Activated T-cell treated with anti-CD3 and anti-CD28 coated beads, Interleukin-2, amount 50 U/mL, for 4 hours (primary cell): ENCODE measurements at regions not wholly inside any gene's neighbourhood (a gene's known extent, or its start where the extent isn't known, plus 50 kb on each side); places are given as distances from the start of the nearest gene placed in this dataset.

Experiments used
- ATAC-seq, 2 donors: fragments of 200-7000 bp; cut with Tn5 transposase; one replicate each; pipeline ENCODE4 v1.10.0; 2021
- DNase-seq: peaks from one replicate; pipeline ENCODE4 v3.0.0-alpha.2; 2020
- H3K27me3 Mint-ChIP-seq: one replicate; pipeline ENCODE4 v1.8.0; 2021; ENCODE audit warnings: low read depth, mixed read lengths
- H3K36me3 Mint-ChIP-seq: one replicate; pipeline ENCODE4 v1.8.0; 2022; ENCODE audit warnings: mixed read lengths; ENCODE audit not compliant: insufficient read depth
- H3K4me1 Mint-ChIP-seq: one replicate; pipeline ENCODE4 v1.8.0; 2021; ENCODE audit warnings: low read depth, mixed read lengths
- H3K4me3 Mint-ChIP-seq: one replicate; pipeline ENCODE4 v1.8.0; 2021; ENCODE audit warnings: mild to moderate bottlenecking, moderate library complexity, mixed read lengths
- H3K9me3 Mint-ChIP-seq: one replicate; pipeline ENCODE4 v1.8.0; 2021; ENCODE audit warnings: mixed read lengths

DNA sequence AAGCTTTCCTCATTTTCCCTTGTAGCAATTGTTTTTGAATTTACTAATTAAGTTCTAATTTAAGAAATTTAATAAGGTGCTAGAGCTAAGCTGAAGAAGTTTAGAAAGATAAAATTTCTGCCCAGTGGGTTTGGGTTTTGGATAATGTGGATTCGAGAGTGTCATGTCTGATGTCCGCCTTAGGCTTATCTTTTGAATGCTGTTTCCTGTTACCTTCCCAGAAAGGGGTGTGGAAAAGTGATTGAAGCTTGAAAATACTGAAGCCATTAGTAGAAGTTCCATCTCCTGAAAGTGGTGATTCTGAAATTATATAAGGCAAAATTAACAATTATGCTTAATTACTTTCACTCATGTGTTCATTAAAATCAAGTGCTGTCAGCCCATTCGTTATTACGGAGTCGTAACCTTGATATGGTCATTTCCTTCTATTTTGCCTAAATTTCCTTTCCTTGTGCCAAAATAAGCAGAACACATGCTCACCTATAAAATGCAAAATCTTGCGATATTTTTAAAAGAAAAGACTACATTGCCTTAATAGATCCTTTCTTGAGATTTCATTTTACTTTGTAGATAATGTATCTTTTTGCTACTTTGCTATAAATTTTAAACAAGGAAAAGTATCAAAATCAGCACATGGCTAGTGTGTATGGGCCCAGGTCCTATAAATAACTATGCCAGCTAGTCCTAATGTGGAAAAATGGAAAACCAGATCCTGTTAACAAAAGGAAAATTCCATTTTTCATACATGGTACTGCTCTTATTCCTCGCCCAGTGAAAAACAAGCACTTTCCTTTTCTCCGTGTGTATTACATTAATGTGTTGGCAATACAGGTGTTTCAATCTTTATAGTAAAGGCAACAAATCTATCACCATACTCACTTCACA is 97.3 kb downstream of the ICOS start:
- DNase-seq: no peak
- ATAC-seq: no peak
- H3K9me3 Mint-ChIP-seq: peaks cover 5% of the 10 kb centered on the region
- H3K4me1 Mint-ChIP-seq: no peaks in the 10 kb centered on the region
- H3K36me3 Mint-ChIP-seq: no peaks in the 10 kb centered on the region
- H3K27me3 Mint-ChIP-seq: no peaks in the 10 kb centered on the region
- H3K4me3 Mint-ChIP-seq: no peak overlapping the region

DNA sequence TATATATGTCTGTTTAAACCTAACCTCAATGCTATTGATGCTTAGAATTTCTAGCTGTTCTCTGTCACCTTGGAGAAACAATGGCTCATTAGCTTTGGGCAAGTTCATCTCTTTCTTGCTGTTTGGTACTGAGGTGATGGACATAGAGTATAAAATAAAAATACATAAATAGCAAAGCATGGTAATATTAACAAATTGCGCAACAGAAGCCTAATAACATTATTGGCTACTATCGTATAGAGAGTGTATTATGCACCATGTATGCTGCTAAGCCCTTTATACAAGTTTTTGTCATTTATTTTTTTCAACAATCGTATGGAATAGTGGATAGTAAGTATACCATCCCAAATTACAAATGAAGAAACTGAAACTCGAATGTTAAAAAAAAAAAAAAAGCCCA is 100.1 kb downstream of the ICOS start:
- Mint-ChIP-seq H3K9me3 (no peaks in the 10 kb centered on the region), H3K4me1 (no peaks in the 10 kb centered on the region), H3K27me3 (no peaks in the 10 kb centered on the region), H3K36me3 (no peaks in the 10 kb centered on the region), H3K4me3 (no peak overlapping the region)
- ATAC-seq (no peak), DNase-seq (no peak)

DNA sequence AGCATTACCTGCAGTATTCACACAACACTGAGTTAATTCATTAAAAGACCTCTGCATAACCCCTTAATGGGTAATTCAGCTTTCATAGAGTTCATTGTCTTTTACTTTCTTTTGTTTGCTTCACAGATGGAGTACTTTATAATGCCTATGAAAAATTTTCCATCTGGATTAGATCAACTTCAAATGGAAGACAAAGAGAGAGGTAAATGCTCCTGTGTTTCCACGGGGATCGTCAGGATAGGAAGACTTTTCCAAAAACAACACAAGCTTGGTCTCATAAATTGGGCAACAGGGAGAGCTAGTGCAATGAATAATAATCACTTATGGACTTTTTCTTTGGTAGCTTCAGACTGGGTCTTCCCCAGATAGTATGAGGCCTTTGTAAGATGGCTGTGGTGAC is 100.7 kb downstream of the ICOS start:
- no peak for DNase-seq
- Mint-ChIP-seq H3K9me3 (no peaks in the 10 kb centered on the region), H3K4me1 (no peaks in the 10 kb centered on the region), H3K4me3 (no peak overlapping the region), H3K27me3 (no peaks in the 10 kb centered on the region), H3K36me3 (no peaks in the 10 kb centered on the region)
- ATAC-seq: no peak

DNA sequence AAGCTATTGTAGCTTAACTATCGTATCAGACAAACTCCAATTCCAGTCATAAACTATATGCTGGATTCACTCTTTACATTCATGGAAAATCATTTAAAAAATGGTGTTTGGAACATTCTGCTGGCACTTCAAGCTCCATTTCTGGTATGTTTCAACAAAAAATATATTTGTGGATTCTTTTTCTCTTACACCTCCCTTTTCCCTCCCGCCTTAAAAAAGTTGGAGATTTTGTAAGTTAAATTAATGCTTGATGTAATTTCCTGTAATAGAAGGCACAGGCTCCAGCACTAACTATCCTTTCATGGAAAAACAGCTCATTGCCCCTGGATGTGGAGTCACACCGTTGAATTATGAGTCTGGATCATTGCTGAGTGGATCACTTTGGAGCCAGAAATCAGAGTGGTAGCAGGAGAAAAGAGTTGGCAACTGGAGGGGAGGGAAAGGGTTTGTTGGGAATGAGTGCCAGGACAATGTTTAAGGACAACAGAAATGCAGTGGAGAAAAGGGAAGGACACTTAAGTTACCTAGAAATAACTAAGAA is 102.8 kb downstream of the ICOS start:
- H3K4me1 Mint-ChIP-seq: no peaks in the 10 kb centered on the region
- no peak for ATAC-seq
- no peaks in the 10 kb centered on the region for H3K9me3 Mint-ChIP-seq

DNA sequence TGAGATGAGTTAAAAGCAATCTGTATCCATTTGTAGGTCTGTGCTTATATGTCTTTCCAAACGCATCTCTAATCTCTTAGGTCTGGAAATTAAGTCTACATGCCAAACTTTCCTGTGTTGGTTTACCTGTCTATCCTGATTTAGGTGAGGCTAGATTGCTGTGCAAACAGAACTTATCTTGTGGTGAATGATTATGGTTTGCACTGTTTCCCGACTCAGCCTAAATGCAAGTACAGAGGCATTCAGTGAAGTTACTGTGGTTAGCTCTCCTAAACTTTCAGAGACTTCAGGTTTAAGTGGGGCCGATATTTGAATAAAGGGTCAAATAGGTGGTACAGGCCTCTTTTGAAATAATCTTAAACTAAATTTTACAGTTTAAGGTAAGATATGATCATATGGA is 103.5 kb downstream of the ICOS start:
- DNase-seq (no peak), ATAC-seq (no peak)
- no peaks in the 10 kb centered on the region for H3K36me3 Mint-ChIP-seq
- H3K9me3 Mint-ChIP-seq: no peaks in the 10 kb centered on the region
- no peaks in the 10 kb centered on the region for H3K27me3 Mint-ChIP-seq
- no peak overlapping the region for H3K4me3 Mint-ChIP-seq
- peaks cover 5% of the 10 kb centered on the region for H3K4me1 Mint-ChIP-seq

More for the DNA sequence above, 102.8 kb downstream of the ICOS start:
- Mint-ChIP-seq H3K27me3 (no peaks in the 10 kb centered on the region), H3K4me3 (no peak overlapping the region), H3K36me3 (no peaks in the 10 kb centered on the region)
- DNase-seq: no peak

DNA sequence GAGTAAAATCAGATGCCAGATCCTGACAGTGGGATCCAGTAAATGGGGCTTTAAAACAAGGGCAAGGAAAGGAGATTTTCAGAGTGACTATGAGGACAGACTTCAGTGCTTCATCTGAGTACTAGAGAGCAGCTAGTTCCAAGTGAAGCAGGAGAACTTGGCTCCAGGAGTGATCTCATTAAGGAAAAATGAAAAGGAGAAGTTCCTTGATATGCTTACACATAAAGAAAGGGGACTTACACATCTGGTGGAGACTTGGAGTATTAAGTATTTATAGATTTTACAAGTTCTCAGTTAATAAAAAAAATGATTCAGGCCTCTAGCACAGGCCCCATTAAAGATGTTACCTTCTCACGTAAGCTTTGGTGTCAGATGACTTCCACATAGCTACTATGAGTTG is 105.8 kb downstream of the ICOS start:
- H3K4me1 Mint-ChIP-seq: peaks cover 16% of the 10 kb centered on the region
- no peak overlapping the region for H3K4me3 Mint-ChIP-seq
- no peaks in the 10 kb centered on the region for H3K27me3 Mint-ChIP-seq
- ATAC-seq (no peak), DNase-seq (no peak)
- H3K9me3 Mint-ChIP-seq: no peaks in the 10 kb centered on the region
- no peaks in the 10 kb centered on the region for H3K36me3 Mint-ChIP-seq

DNA sequence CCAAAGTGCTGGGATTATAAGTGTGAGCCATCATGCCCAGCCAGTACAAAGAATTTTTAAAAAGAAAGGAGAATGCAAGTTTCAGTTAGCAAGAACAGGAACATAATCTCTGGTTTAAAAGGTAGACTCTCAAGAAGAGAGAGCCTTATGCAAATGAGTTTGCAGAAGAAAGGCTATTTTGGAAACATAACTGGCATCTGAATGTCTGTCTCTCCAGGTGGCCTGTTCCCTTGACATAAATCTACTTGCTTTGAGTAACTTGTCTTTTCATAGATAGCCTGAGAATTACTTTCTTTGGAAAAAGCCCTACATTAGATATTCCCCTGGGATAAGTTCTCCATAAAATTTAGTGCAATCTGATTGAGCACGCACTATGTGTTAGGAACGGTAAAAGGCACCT is 109.6 kb downstream of the ICOS start:
- Mint-ChIP-seq H3K27me3 (no peaks in the 10 kb centered on the region), H3K9me3 (no peaks in the 10 kb centered on the region), H3K4me1 (peaks cover 34% of the 10 kb centered on the region), H3K36me3 (no peaks in the 10 kb centered on the region), H3K4me3 (no peak overlapping the region)
- ATAC-seq: no peak
- no peak for DNase-seq

DNA sequence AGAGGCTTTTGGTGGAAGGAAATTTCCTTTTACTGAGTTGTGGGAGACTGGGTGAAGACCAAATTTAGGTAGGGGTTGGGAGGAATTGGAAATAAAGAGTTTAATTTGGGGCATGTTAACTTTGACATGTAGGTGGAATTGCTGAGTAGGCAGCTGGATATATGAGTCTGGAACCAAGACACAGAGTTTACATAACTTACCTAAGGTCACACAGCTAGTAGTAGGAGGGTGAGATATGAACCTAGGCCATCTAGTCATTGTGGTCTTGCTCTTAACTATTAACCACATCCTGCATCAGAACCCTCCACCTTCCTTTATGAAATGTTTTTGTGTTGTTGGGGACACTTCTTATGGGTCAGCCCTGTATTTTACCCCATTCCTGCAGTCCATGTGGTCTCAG is 113.1 kb downstream of the ICOS start:
- no peak overlapping the region for H3K4me3 Mint-ChIP-seq
- DNase-seq (no peak), ATAC-seq (peak; percentile 62 to 71)
- H3K9me3 Mint-ChIP-seq: no peaks in the 10 kb centered on the region
- H3K36me3 Mint-ChIP-seq: no peaks in the 10 kb centered on the region
- H3K27me3 Mint-ChIP-seq: no peaks in the 10 kb centered on the region
- H3K4me1 Mint-ChIP-seq: peaks cover 32% of the 10 kb centered on the region

DNA sequence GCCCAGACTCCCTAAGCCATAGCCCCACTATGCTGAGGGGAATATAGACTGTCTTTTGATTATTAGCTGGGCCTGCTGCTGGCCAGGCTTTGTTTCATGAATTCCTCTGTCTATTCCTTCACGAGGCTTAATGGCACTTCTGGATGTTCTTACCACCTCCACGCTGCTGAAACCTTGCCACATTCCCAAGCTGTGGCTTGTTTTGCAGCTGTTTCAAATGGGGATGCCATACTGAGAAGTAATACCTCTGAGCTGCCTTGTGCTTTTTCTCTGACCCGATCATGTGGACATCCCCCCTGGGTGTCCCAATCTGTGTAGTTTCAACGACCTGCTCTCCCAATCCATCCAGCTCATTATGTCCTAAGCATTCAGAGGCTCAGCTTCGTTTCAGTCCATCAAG is 114.1 kb downstream of the ICOS start:
- DNase-seq: no peak
- no peak overlapping the region for H3K4me3 Mint-ChIP-seq
- H3K4me1 Mint-ChIP-seq: peaks cover 24% of the 10 kb centered on the region
- ATAC-seq: no peak
- no peaks in the 10 kb centered on the region for H3K9me3 Mint-ChIP-seq
- no peaks in the 10 kb centered on the region for H3K36me3 Mint-ChIP-seq
- no peaks in the 10 kb centered on the region for H3K27me3 Mint-ChIP-seq

DNA sequence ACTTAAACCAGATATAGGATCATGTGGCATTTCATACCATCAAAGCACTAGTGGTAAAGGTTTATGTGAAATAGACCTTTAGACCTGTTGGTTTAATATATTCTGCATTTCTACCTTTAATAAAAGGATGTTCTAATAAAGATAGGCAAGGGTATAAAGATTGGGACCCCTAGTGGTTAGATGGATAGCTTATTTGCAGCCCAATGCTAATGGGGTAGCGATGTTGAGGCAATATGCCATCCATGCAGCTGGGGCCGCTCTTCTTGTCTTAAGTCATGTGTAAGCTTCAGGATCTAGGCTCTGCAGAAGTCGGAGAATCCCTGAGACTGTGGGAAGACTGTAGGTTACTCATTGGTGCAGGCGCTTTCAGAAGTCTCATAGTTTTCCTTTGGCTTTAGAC is 114.9 kb downstream of the ICOS start:
- no peaks in the 10 kb centered on the region for H3K27me3 Mint-ChIP-seq
- no peaks in the 10 kb centered on the region for H3K9me3 Mint-ChIP-seq
- H3K36me3 Mint-ChIP-seq: no peaks in the 10 kb centered on the region
- ATAC-seq: peak; percentile 43 to 60
- DNase-seq: no peak
- H3K4me1 Mint-ChIP-seq: peaks cover 18% of the 10 kb centered on the region
- H3K4me3 Mint-ChIP-seq: no peak overlapping the region

DNA sequence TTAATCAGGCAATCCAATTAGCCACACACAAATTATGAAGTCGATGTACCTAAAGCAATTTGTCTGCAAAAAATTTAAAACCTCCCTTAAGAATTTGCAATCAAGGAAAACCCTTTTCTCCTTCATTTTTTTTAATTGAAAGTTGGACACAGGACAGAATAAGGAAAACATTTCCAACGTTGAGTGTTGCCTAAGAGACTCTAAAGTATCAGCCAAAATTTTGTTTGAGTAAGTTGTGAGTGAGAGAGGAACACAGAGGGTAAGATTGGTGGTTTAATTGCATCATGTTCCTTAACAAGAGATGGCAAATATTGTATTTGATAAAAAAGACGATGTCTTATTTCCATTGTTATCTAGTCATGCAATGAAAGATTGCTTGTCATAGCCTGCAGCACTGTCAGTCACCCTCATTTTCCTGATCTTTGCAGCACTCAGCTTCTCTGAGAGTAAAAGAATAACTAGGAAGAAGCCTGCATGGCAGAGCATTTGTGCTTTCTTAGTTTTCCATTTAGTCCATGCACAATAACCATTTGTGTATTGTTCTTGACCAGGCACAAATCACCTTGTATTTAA is 115.5 kb downstream of the ICOS start:
- H3K4me1 Mint-ChIP-seq: peaks cover 18% of the 10 kb centered on the region
- no peaks in the 10 kb centered on the region for H3K27me3 Mint-ChIP-seq
- ATAC-seq: no peak
- H3K4me3 Mint-ChIP-seq: no peak overlapping the region
- no peaks in the 10 kb centered on the region for H3K36me3 Mint-ChIP-seq
- H3K9me3 Mint-ChIP-seq: no peaks in the 10 kb centered on the region
- DNase-seq: no peak

DNA sequence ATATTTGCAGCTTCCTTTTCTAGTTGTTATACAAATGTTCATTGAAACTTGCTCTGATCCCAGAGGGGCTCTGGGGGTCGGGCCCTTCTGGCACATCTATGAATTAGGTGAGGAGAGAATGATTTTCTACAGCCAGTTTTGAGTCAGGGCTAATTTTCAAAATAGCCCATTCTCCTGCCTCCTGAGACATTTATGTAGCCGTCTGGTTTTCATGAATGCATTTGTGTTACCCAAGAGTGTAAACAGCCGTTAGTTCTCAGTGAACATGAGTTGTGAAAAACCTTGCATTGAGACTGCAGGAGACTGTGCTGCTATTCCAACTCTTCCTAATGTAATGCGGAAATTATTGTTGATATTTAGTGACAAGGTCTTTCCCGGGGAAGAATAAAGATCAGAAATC is 122.5 kb downstream of the ICOS start:
- Mint-ChIP-seq H3K9me3 (no peaks in the 10 kb centered on the region), H3K36me3 (no peaks in the 10 kb centered on the region), H3K4me1 (no peaks in the 10 kb centered on the region), H3K4me3 (no peak overlapping the region), H3K27me3 (no peaks in the 10 kb centered on the region)
- ATAC-seq: no peak
- no peak for DNase-seq

DNA sequence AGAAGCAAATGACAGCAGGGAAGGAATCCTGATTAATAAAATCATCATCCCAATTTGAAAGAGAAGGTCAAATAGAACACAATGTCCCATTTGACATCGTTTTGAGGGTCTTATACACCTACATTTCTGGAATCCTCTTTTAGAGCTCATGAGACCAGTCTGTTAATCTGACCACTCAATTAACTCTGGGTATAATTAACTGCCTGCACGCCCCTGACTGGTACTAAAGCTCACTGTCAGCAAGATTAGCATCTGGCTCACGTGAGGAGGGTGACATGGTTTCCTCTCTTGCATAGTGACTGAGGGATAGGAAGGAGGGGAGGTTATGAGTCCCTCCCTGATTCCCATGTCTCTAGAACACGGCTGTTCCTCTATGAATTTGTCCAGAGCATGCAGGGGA is 124.3 kb downstream of the ICOS start:
- no peaks in the 10 kb centered on the region for H3K36me3 Mint-ChIP-seq
- no peaks in the 10 kb centered on the region for H3K4me1 Mint-ChIP-seq
- H3K9me3 Mint-ChIP-seq: no peaks in the 10 kb centered on the region
- H3K27me3 Mint-ChIP-seq: no peaks in the 10 kb centered on the region
- no peak for ATAC-seq
- DNase-seq: no peak
- H3K4me3 Mint-ChIP-seq: no peak overlapping the region

DNA sequence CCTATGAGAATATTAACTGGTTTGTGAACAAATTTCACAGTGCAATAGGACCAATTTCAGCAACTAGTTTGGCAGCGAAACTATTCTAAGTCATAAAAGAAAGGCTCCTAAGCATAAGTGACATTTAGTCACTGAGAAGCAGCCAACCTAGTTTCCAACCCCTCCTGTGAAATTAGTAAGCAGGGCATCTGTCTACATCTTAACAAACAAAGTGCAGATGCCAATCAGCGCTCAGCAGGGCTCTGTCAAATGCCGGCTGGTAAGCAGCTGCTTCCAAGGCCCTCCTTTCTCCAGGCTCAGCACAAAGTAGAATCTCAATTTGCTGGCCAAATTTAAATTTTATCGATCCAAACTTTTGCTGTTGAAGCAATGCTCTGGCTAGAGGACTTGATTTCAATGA is 124.7 kb downstream of the ICOS start:
- Mint-ChIP-seq H3K27me3 (no peaks in the 10 kb centered on the region), H3K4me3 (no peak overlapping the region), H3K4me1 (no peaks in the 10 kb centered on the region), H3K36me3 (no peaks in the 10 kb centered on the region), H3K9me3 (no peaks in the 10 kb centered on the region)
- no peak for DNase-seq
- no peak for ATAC-seq

DNA sequence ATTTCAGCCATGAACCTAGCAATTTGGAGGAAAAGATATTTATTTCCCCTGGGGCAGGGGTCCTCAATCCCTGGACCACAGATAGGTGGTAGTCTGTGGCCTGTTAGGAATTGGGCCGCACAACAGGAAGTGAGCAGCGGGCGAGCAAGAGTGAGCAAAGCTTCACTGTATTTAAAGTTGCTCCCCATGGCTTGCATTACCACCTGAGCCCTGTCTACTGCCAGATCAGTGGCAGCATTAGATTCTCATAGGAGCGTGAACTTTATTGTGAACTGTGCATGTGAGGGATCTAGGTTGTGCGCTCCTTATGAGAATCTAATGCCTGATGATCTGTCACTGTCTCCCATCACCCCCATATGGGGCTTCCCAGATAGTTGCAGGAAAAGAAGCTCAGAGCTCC is 127.6 kb downstream of the ICOS start:
- H3K27me3 Mint-ChIP-seq: peaks cover 1% of the 10 kb centered on the region
- no peaks in the 10 kb centered on the region for H3K36me3 Mint-ChIP-seq
- no peaks in the 10 kb centered on the region for H3K4me1 Mint-ChIP-seq
- no peak for DNase-seq
- no peak overlapping the region for H3K4me3 Mint-ChIP-seq
- no peaks in the 10 kb centered on the region for H3K9me3 Mint-ChIP-seq
- ATAC-seq: no peak
